ENCODE measurements at regions not wholly inside any gene's neighbourhood (a gene's known extent, or its start where the extent isn't known, plus 50 kb on each side); places are given as distances from the start of the nearest gene placed in this dataset.

- Histone ChIP-seq H2AFZ (ENCODE audit: low read length) (no peak overlapping the region), H3K4me2 (ENCODE audit: low read length) (no peak overlapping the region), H3K9me2 (replicated peaks; ENCODE audit: low read length) (no peaks in the 10 kb centered on the region), H3K4me3 (ENCODE audit: low read length) (no peak overlapping the region), H3K36me3 (ENCODE audit: low read depth, low read length) (no peaks in the 10 kb centered on the region), H4K20me1 (ENCODE audit: low read length) (no peaks in the 10 kb centered on the region), H3K79me2 (ENCODE audit: low read length) (no peaks in the 10 kb centered on the region), H3K9ac (ENCODE audit: low read length) (no peak overlapping the region), H3F3A (ENCODE audit: low read length, unreplicated experiment) (no peaks in the 10 kb centered on the region), H3K9me3 (ENCODE audit: low read length) (no peaks in the 10 kb centered on the region), H3K4me1 (ENCODE audit: insufficient read depth, low read length) (peaks cover 12% of the 10 kb centered on the region), H3K27me3 (ENCODE audit: low read length) (no peaks in the 10 kb centered on the region), H3K27ac (ENCODE audit: low read length) (no peak overlapping the region)
- TF ChIP-seq EZH2 (IDR thresholded peaks at IDR 0.05; ENCODE audit: low read length, unreplicated experiment) (no peak), CTCF (conservative IDR thresholded peaks at IDR 0.05; ENCODE audit: low read depth, low read length) (no peak), EZH2phosphoT487 (IDR thresholded peaks at IDR 0.05; ENCODE audit: borderline replicate concordance, low read length) (no peak)
- DNase-seq (no peak), ATAC-seq (no peak)
- POLR2A ChIA-PET (ENCODE audit: unreplicated experiment): no interaction called here
- BruUV-seq (replicated peaks): no TSS peak
- intact Hi-C loops (cut with micrococcal nuclease): no loop called here
- CTCF ChIA-PET: no interaction called here
Observed at GRCh38 chr5:79186021-79186420, 49.9 kb upstream of the JMY start.
